HEK293 (cell line): ENCODE measurements at regions not wholly inside any gene's neighbourhood (a gene's known extent, or its start where the extent isn't known, plus 50 kb on each side); places are given as distances from the start of the nearest gene placed in this dataset.

Experiments
- CTCF ChIA-PET: fragments of 350-600 bp; formaldehyde crosslinking; extraction: SDS; loops from one replicate; lab custom pipeline; 2021; ENCODE audit warnings: antibody characterized with exemption; lab: Yijun Ruan, JAX
- POLR2A ChIA-PET: fragments of 300-600 bp; formaldehyde crosslinking; extraction: SDS; loops from one replicate; lab custom pipeline; 2020; ENCODE audit warnings: antibody characterized with exemption, inconsistent platforms; lab: Yijun Ruan, JAX
- H3K27ac ChIP-seq: fragments of 200-500 bp; sonication (Bioruptor generic); 2 replicates; pipeline ENCODE4 v1.5.1; 2014; ENCODE audit warnings: low read depth, low read length, control low read depth, inconsistent platforms; ENCODE audit errors: extremely low read depth
- H3K36me3 ChIP-seq, 2 experiments: fragments of 200-500 bp in 1 of 2; sonication (Bioruptor generic) in 1 of 2; 1 replicate in 1 of 2; 2 replicates in 1 of 2; pipeline ENCODE4 v1.5.1; 2014 to 2017; ENCODE audit warnings: inconsistent platforms in 2 of 2, low read length in 2 of 2; ENCODE audit not compliant: control insufficient read depth in 2 of 2, insufficient read depth in 1 of 2
- H3K4me1 ChIP-seq: fragments of 200-500 bp; sonication (Bioruptor generic); 2 replicates; pipeline ENCODE4 v1.5.1; 2014; ENCODE audit warnings: mild to moderate bottlenecking, low read length, inconsistent platforms; ENCODE audit not compliant: control insufficient read depth, insufficient read depth
- H3K4me3 ChIP-seq: 2 replicates; pipeline ENCODE4 v1.5.1; 2011; ENCODE audit warnings: low read depth, mild to moderate bottlenecking, control low read depth, low read length, moderate library complexity
- H3K9me3 ChIP-seq: fragments of 200-500 bp; sonication (Bioruptor generic); 2 replicates; pipeline ENCODE4 v1.5.1; 2014; ENCODE audit warnings: low read depth, low read length, inconsistent platforms; ENCODE audit not compliant: control insufficient read depth, insufficient read depth
- BCL6B ChIP-seq: fragments of 450-650 bp; formaldehyde crosslinking; IDR thresholded peaks from 2 replicates; pipeline ENCODE4 v1.5.1; 2017; ENCODE audit warnings: missing biosample characterization, missing genetic modification characterization
- EGR2 ChIP-seq: fragments of 450-650 bp; formaldehyde crosslinking; IDR thresholded peaks from 2 replicates; pipeline ENCODE4 v1.5.1; 2016; ENCODE audit warnings: low read depth, missing biosample characterization, missing genetic modification characterization
- GLI2 ChIP-seq: fragments of 450-650 bp; formaldehyde crosslinking; IDR thresholded peaks from 2 replicates; pipeline ENCODE4; 2017; ENCODE audit warnings: missing biosample characterization, missing genetic modification characterization, low read depth, borderline replicate concordance
- HIC1 ChIP-seq: fragments of 450-650 bp; formaldehyde crosslinking; IDR thresholded peaks from 2 replicates; pipeline ENCODE4 v1.5.1; 2016; ENCODE audit warnings: missing biosample characterization, missing genetic modification characterization
- KLF1 ChIP-seq: fragments of 450-650 bp; formaldehyde crosslinking; IDR thresholded peaks from 2 replicates; pipeline ENCODE4 v1.5.1; 2016; ENCODE audit warnings: missing biosample characterization, missing genetic modification characterization
- SALL2 ChIP-seq: fragments of 450-650 bp; formaldehyde crosslinking; IDR thresholded peaks from 2 replicates; pipeline ENCODE4 v1.5.0; 2017; ENCODE audit warnings: missing biosample characterization, mild to moderate bottlenecking, missing genetic modification characterization, borderline replicate concordance
- TRIM28 ChIP-seq: IDR thresholded peaks from 2 replicates; pipeline ENCODE4 v1.6.1; 2011; ENCODE audit warnings: low read length, control low read depth, borderline replicate concordance
- WT1 ChIP-seq: fragments of 450-650 bp; formaldehyde crosslinking; IDR thresholded peaks from 2 replicates; pipeline ENCODE4 v1.5.1; 2016; ENCODE audit warnings: missing biosample characterization, missing genetic modification characterization
- ZBTB17 ChIP-seq: fragments of 450-650 bp; formaldehyde crosslinking; IDR thresholded peaks from 2 replicates; pipeline ENCODE4 v1.5.1; 2016; ENCODE audit warnings: missing biosample characterization, missing genetic modification characterization
- ZFHX2 ChIP-seq: fragments of 450-650 bp; formaldehyde crosslinking; conservative IDR thresholded peaks from 2 replicates; pipeline ENCODE4 v1.5.1; 2016; ENCODE audit warnings: missing biosample characterization, missing genetic modification characterization
- ZNF10 ChIP-seq: fragments of 450-650 bp; formaldehyde crosslinking; IDR thresholded peaks from 2 replicates; pipeline ENCODE4 v1.5.1; 2017; ENCODE audit warnings: missing biosample characterization, missing genetic modification characterization
- ZNF169 ChIP-seq: fragments of 450-650 bp; formaldehyde crosslinking; IDR thresholded peaks from 2 replicates; pipeline ENCODE4 v1.5.1; 2016; ENCODE audit warnings: missing biosample characterization, missing genetic modification characterization
- ZNF175 ChIP-seq: fragments of 450-650 bp; formaldehyde crosslinking; IDR thresholded peaks from 2 replicates; pipeline ENCODE4 v1.5.1; 2016; ENCODE audit warnings: missing biosample characterization, missing genetic modification characterization
- ZNF18 ChIP-seq: fragments of 450-650 bp; formaldehyde crosslinking; IDR thresholded peaks from 2 replicates; pipeline ENCODE4 v1.5.1; 2016; ENCODE audit warnings: missing biosample characterization, missing genetic modification characterization
- ZNF202 ChIP-seq: fragments of 450-650 bp; formaldehyde crosslinking; IDR thresholded peaks from 2 replicates; pipeline ENCODE4 v1.5.1; 2016; ENCODE audit warnings: missing biosample characterization, missing genetic modification characterization, borderline replicate concordance
- ZNF23 ChIP-seq: fragments of 450-650 bp; formaldehyde crosslinking; IDR thresholded peaks from 2 replicates; pipeline ENCODE4 v1.5.1; 2016; ENCODE audit warnings: missing biosample characterization, missing genetic modification characterization, borderline replicate concordance
- ZNF24 ChIP-seq: fragments of 450-650 bp; formaldehyde crosslinking; IDR thresholded peaks from 2 replicates; pipeline ENCODE4 v1.5.1; 2016; ENCODE audit warnings: missing biosample characterization, missing genetic modification characterization
- ZNF302 ChIP-seq: fragments of 450-650 bp; formaldehyde crosslinking; IDR thresholded peaks from 2 replicates; pipeline ENCODE4 v1.5.1; 2016; ENCODE audit warnings: missing biosample characterization, missing genetic modification characterization, low read depth
- ZNF362 ChIP-seq: fragments of 450-650 bp; formaldehyde crosslinking; IDR thresholded peaks from 2 replicates; pipeline ENCODE4 v1.5.1; 2016; ENCODE audit warnings: missing biosample characterization, missing genetic modification characterization
- ZNF48 ChIP-seq: fragments of 450-650 bp; formaldehyde crosslinking; IDR thresholded peaks from 2 replicates; pipeline ENCODE4 v1.5.1; 2016; ENCODE audit warnings: missing biosample characterization, missing genetic modification characterization
- ZNF514 ChIP-seq: fragments of 450-650 bp; formaldehyde crosslinking; IDR thresholded peaks from 2 replicates; pipeline ENCODE4 v1.5.1; 2016; ENCODE audit warnings: missing biosample characterization, missing genetic modification characterization
- ZNF555 ChIP-seq: fragments of 450-650 bp; formaldehyde crosslinking; conservative IDR thresholded peaks from 2 replicates; pipeline ENCODE4 v1.5.1; 2017; ENCODE audit warnings: missing biosample characterization, mild to moderate bottlenecking, missing genetic modification characterization, inconsistent platforms
- ZNF558 ChIP-seq: fragments of 450-650 bp; formaldehyde crosslinking; IDR thresholded peaks from 2 replicates; pipeline ENCODE4 v1.5.1; 2016; ENCODE audit warnings: missing biosample characterization, missing genetic modification characterization
- ZNF596 ChIP-seq: fragments of 450-650 bp; IDR thresholded peaks from 2 replicates; pipeline ENCODE4 v1.5.0; 2018; ENCODE audit warnings: missing biosample characterization, mild to moderate bottlenecking, missing genetic modification characterization, moderate library complexity
- ZXDB ChIP-seq: fragments of 450-650 bp; formaldehyde crosslinking; IDR thresholded peaks from 2 replicates; pipeline ENCODE4 v1.5.1; 2016; ENCODE audit warnings: missing biosample characterization, missing genetic modification characterization

GRCh38 chr6:145271577-145271976 is 463.7 kb downstream of the EPM2A start:
- no peak overlapping the region for H3K4me3 ChIP-seq
- no peaks in the 10 kb centered on the region for H3K36me3 ChIP-seq
- TF ChIP-seq KLF1 (tag by site-specific recombination) = no peak
- TF ChIP-seq GLI2 (tag by site-specific recombination) = no peak
- TF ChIP-seq ZNF202 (tag by site-specific recombination) = no peak
- TF ChIP-seq ZNF24 (tag by site-specific recombination) = no peak
- no peak for TF ChIP-seq ZNF169 (tag by site-specific recombination)
- 0 out of 2 replicates have a peak, but pooled peaks have one; percentile 29 for TF ChIP-seq ZFHX2 (tag by site-specific recombination)
- 0 out of 2 replicates have a peak, but pooled peaks have one; percentile 34 for TF ChIP-seq EGR2 (tag by site-specific recombination)
- no peak for TF ChIP-seq SALL2 (tag by site-specific recombination)
- no peak for TF ChIP-seq HIC1 (tag by site-specific recombination)
- no peak for TF ChIP-seq ZBTB17 (tag by site-specific recombination)
- H3K9me3 ChIP-seq = no peaks in the 10 kb centered on the region
- H3K27ac ChIP-seq = no peak overlapping the region
- POLR2A ChIA-PET = no interaction called here
- CTCF ChIA-PET = no interaction called here
- no peaks in the 10 kb centered on the region for H3K4me1 ChIP-seq

GRCh38 chr6:145272246-145272645 is 463.1 kb downstream of the EPM2A start:
- CTCF ChIA-PET = no interaction called here
- POLR2A ChIA-PET = no interaction called here
- no peak for TF ChIP-seq TRIM28
- no peak for TF ChIP-seq ZNF23
- no peak for TF ChIP-seq ZNF48 (tag by site-specific recombination)
- TF ChIP-seq ZNF514 (tag by site-specific recombination) = no peak
- no peak for TF ChIP-seq ZNF558 (tag by site-specific recombination)

GRCh38 chr6:145273136-145273535 is 462.2 kb downstream of the EPM2A start:
- H3K36me3 ChIP-seq = no peaks in the 10 kb centered on the region
- no peaks in the 10 kb centered on the region for H3K4me1 ChIP-seq
- ChIA-PET POLR2A (no interaction called here), CTCF (interaction anchor here (0.7 kb wide), 1 partner anchor 327 kb away, joined by 3 read pairs; no protein-coding TSS in a partner anchor)
- no peaks in the 10 kb centered on the region for H3K9me3 ChIP-seq
- TF ChIP-seq ZNF555 (tag by site-specific recombination) = no peak
- TF ChIP-seq ZNF10 (tag by site-specific recombination) = peak; percentile 90
- no peak overlapping the region for H3K4me3 ChIP-seq
- no peak overlapping the region for H3K27ac ChIP-seq

More at GRCh38 chr6:145272246-145272645, 463.1 kb downstream of the EPM2A start:
- H3K36me3 ChIP-seq = no peaks in the 10 kb centered on the region
- H3K4me3 ChIP-seq = no peak overlapping the region
- no peak overlapping the region for H3K27ac ChIP-seq
- H3K4me1 ChIP-seq = no peaks in the 10 kb centered on the region
- H3K9me3 ChIP-seq = no peaks in the 10 kb centered on the region

- CTCF ChIA-PET = interaction anchor here (0.7 kb wide), 1 partner anchor 1003 kb away, joined by 3 read pairs; no protein-coding TSS in a partner anchor
- H3K9me3 ChIP-seq = no peaks in the 10 kb centered on the region
- no peaks in the 10 kb centered on the region for H3K4me1 ChIP-seq
- no peaks in the 10 kb centered on the region for H3K36me3 ChIP-seq
- H3K27ac ChIP-seq = no peak overlapping the region
- POLR2A ChIA-PET = no interaction called here
- H3K4me3 ChIP-seq = no peak overlapping the region
- TF ChIP-seq WT1 (tag by site-specific recombination) (no peak), ZNF596 (tag by site-specific recombination) (no peak), ZNF18 (no peak), ZNF302 (tag by site-specific recombination) (no peak), BCL6B (tag by site-specific recombination) (no peak), ZXDB (tag by site-specific recombination) (no peak), ZNF175 (no peak), ZNF362 (tag by site-specific recombination) (no peak)
Measured at GRCh38 chr6:145274083-145274482, 461.2 kb downstream of the EPM2A start.
